ENCODE measurements at regions not wholly inside any gene's neighbourhood (a gene's known extent, or its start where the extent isn't known, plus 50 kb on each side); places are given as distances from the start of the nearest gene placed in this dataset.

DNA sequence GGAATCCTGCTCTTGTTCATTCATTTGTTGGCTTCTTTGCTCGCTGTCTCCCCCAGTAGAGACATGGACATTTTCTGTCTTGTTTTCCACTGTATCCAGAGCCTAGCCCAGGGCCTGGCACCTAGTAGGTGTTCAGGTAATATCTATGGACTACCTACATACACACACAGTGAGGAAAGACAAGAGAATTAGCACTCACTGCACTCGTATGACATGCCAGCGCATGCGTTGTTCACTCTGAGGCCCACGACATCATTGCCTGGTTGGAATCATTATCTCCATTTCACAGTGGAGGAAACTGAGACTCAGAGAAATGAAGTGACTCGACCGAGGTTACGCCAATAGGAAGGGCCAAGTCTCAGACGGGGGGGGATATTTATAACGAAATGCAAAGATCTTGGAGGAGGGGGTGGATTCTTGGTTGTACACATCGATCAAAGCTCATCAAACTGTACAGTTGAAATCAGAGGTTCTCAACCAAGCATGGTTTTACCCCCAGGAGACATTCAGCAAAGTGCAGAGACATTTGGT is 140.1 kb upstream of the PTPN1 start:
- TF ChIP-seq GLIS3 (CRISPR knock-in tag; IDR thresholded peaks at IDR 0.05) (no peak), ZNF565 (CRISPR knock-in tag; conservative IDR thresholded peaks at IDR 0.05; ENCODE audit: low read depth) (no peak), PATZ1 (CRISPR knock-in tag; IDR thresholded peaks at IDR 0.05; ENCODE audit: borderline replicate concordance) (no peak), ESRRG (CRISPR knock-in tag; IDR thresholded peaks at IDR 0.05) (no peak), SNAI2 (CRISPR knock-in tag; IDR thresholded peaks at IDR 0.05) (no peak), ZFP30 (CRISPR knock-in tag; IDR thresholded peaks at IDR 0.05) (no peak)
- TF ChIP-seq, protein P1, sequence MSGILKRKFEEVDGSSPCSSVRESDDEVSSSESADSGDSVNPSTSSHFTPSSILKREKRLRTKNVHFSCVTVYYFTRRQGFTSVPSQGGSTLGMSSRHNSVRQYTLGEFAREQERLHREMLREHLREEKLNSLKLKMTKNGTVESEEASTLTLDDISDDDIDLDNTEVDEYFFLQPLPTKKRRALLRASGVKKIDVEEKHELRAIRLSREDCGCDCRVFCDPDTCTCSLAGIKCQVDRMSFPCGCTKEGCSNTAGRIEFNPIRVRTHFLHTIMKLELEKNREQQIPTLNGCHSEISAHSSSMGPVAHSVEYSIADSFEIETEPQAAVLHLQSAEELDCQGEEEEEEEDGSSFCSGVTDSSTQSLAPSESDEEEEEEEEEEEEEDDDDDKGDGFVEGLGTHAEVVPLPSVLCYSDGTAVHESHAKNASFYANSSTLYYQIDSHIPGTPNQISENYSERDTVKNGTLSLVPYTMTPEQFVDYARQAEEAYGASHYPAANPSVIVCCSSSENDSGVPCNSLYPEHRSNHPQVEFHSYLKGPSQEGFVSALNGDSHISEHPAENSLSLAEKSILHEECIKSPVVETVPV (CRISPR knock-in tag; IDR thresholded peaks at IDR 0.05) = no peak

DNA sequence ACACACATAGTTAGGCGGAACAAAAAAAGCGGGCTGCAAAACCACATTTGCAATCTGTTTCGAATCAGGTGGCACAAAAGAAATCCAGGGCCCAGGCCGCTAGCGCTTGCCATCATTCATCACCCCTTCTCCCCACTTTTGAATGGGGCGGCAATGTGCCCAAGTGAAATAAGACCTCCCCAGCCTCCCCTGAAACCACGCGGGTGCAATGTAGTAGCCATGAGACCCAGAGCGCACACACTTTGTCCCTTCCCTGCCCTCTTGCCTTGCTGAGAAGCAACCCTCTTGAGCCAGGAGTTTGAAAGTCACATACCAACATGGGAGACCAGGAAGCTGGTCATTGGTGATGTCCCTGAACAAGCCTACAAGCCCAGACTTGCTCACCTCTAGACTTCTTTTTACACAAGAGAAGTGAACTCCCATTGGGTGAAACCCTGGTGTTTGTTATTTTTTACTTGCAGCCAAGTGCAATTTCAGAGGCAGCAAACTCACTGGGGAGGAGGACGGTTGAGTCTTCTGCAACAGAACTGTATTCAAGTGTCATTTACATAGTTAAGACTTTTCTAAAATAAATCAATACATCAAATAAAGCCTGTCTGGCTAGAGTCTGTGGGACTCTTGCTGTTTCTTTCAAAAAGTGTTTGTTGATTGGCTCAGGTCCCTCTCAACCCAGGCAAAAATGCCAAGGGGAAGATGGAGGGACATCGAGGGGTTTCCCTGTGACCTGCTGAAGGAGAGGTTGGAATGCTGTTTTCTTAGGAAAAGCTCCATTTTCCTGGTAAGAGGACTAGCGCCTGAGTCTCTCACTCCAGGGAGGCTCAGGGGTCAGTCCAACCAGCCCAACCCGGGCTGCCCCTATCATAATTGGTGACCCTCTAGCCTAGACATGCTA is 138.1 kb upstream of the PTPN1 start:
- TF ChIP-seq ZFP30 (CRISPR knock-in tag; IDR thresholded peaks at IDR 0.05) = no peak
- TF ChIP-seq ARNTL (CRISPR knock-in tag; IDR thresholded peaks at IDR 0.05; ENCODE audit: borderline replicate concordance, low read depth) = no peak
- no peak for TF ChIP-seq OSR1 (CRISPR knock-in tag; IDR thresholded peaks at IDR 0.05)
- no peak for TF ChIP-seq ESRRG (CRISPR knock-in tag; IDR thresholded peaks at IDR 0.05)
- TF ChIP-seq TSHZ2 (CRISPR knock-in tag; IDR thresholded peaks at IDR 0.05) = no peak
- no peak for TF ChIP-seq ZC3H10 (CRISPR knock-in tag; IDR thresholded peaks at IDR 0.05)
- TF ChIP-seq ISL1 (CRISPR knock-in tag; IDR thresholded peaks at IDR 0.05) = no peak
- ATAC-seq = no peak

More for the DNA sequence above, 140.1 kb upstream of the PTPN1 start:
- ATAC-seq = no peak

DNA sequence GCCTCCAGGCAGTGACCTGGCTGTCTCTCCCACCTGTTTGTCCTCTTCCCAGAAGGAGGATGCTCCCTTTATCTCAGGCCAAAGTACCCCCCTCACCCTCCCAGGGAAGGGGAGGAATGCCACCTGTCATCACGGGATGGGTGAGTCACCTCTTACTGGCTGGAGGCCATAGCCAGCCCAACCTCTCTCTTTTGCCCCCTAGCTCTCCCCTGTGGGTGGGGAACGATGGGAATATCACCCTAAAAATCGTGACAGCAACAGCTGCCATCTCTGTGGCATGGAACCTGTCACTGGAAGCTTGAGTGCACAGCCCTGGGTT is 137.5 kb upstream of the PTPN1 start:
- TF ChIP-seq ZNF8 (CRISPR knock-in tag; IDR thresholded peaks at IDR 0.05) (no peak), ZNF565 (CRISPR knock-in tag; conservative IDR thresholded peaks at IDR 0.05; ENCODE audit: low read depth) (no peak), SNAI2 (CRISPR knock-in tag; IDR thresholded peaks at IDR 0.05) (no peak), ZFP3 (CRISPR knock-in tag; IDR thresholded peaks at IDR 0.05) (no peak), TCF4 (CRISPR knock-in tag; IDR thresholded peaks at IDR 0.05; ENCODE audit: borderline replicate concordance) (no peak), ZC3H10 (CRISPR knock-in tag; IDR thresholded peaks at IDR 0.05) (no peak), PATZ1 (CRISPR knock-in tag; IDR thresholded peaks at IDR 0.05; ENCODE audit: borderline replicate concordance) (no peak), ISL1 (CRISPR knock-in tag; IDR thresholded peaks at IDR 0.05) (no peak), GLIS3 (CRISPR knock-in tag; IDR thresholded peaks at IDR 0.05) (no peak), CREB5 (CRISPR knock-in tag; IDR thresholded peaks at IDR 0.05; ENCODE audit: low read depth) (no peak), BACH2 (CRISPR knock-in tag; IDR thresholded peaks at IDR 0.05; ENCODE audit: borderline replicate concordance) (no peak), TSHZ2 (CRISPR knock-in tag; IDR thresholded peaks at IDR 0.05) (no peak), TOX (CRISPR knock-in tag; IDR thresholded peaks at IDR 0.05; ENCODE audit: borderline replicate concordance) (no peak), OSR1 (CRISPR knock-in tag; IDR thresholded peaks at IDR 0.05) (no peak)
- TF ChIP-seq, protein P2, sequence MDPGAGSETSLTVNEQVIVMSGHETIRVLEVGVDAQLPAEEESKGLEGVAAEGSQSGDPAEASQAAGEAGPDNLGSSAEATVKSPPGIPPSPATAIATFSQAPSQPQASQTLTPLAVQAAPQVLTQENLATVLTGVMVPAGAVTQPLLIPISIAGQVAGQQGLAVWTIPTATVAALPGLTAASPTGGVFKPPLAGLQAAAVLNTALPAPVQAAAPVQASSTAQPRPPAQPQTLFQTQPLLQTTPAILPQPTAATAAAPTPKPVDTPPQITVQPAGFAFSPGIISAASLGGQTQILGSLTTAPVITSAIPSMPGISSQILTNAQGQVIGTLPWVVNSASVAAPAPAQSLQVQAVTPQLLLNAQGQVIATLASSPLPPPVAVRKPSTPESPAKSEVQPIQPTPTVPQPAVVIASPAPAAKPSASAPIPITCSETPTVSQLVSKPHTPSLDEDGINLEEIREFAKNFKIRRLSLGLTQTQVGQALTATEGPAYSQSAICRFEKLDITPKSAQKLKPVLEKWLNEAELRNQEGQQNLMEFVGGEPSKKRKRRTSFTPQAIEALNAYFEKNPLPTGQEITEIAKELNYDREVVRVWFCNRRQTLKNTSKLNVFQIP (CRISPR knock-in tag; IDR thresholded peaks at IDR 0.05; ENCODE audit: borderline replicate concordance, low read depth) = no peak
- no peak for ATAC-seq

Data from SK-N-SH treated with all-trans-retinoic acid at 6 μM for 48 hours (cell line).